MCF 10A (cell line): ENCODE measurements at regions not wholly inside any gene's neighbourhood (a gene's known extent, or its start where the extent isn't known, plus 50 kb on each side); places are given as distances from the start of the nearest gene placed in this dataset.
"Not testable (repeated sequence)": the region's sequence is repeated elsewhere in the genome, so short reads cannot be mapped to it uniquely, and the experiment has no call there.

ENCODE experiments used
- BruUV-seq: library from RNA; stranded (reverse); fragments of 400-500 nt; replicated peaks from 2 replicates; lab custom pipeline; 2021; lab: Mats Ljungman, UMichigan
- CTCF ChIA-PET: fragments of 300-600 bp; sonication (Branson Sonifier 250); formaldehyde crosslinking; extraction: SDS; loops from one replicate; lab custom pipeline; 2021; ENCODE audit warnings: antibody characterized with exemption, inconsistent platforms; lab: Yijun Ruan, JAX
- POLR2A ChIA-PET: fragments of 300-600, 350-650 bp; sonication (Branson Sonifier 250); formaldehyde crosslinking; extraction: SDS; loops from one replicate; lab custom pipeline; 2020; ENCODE audit warnings: antibody characterized with exemption, inconsistent platforms; lab: Yijun Ruan, JAX
- DNase-seq: peaks from one replicate; pipeline ENCODE4 v3.0.0-alpha.2; 2018; ENCODE audit not compliant: unreplicated experiment
- H3K27ac Mint-ChIP-seq: one replicate; pipeline ENCODE4 v1.8.0; 2022; ENCODE audit warnings: mild to moderate bottlenecking, low read depth, mixed read lengths; ENCODE audit not compliant: unreplicated experiment
- H3K27me3 Mint-ChIP-seq: one replicate; pipeline ENCODE4 v1.8.0; 2022; ENCODE audit warnings: mixed read lengths; ENCODE audit not compliant: insufficient read depth, unreplicated experiment
- H3K36me3 Mint-ChIP-seq: one replicate; pipeline ENCODE4 v1.8.0; 2022; ENCODE audit warnings: mild to moderate bottlenecking, moderate library complexity, mixed read lengths; ENCODE audit not compliant: insufficient read depth, unreplicated experiment
- H3K4me1 Mint-ChIP-seq: one replicate; pipeline ENCODE4 v1.8.0; 2022; ENCODE audit warnings: mixed read lengths; ENCODE audit not compliant: insufficient read depth, unreplicated experiment
- H3K4me3 Mint-ChIP-seq: one replicate; pipeline ENCODE4 v1.8.0; 2022; ENCODE audit warnings: mild to moderate bottlenecking, moderate library complexity, mixed read lengths; ENCODE audit not compliant: unreplicated experiment
- H3K9me3 Mint-ChIP-seq: one replicate; pipeline ENCODE4 v1.8.0; 2022; ENCODE audit warnings: mixed read lengths; ENCODE audit not compliant: unreplicated experiment
- intact Hi-C: fragments of 100-400 bp; cut with micrococcal nuclease; formaldehyde crosslinking; loops from 2 replicates; pipeline ENCODE4 v1.14.1; 2022
- TF ChIP-seq, protein P1 (sequence below): fragments of 200-600 bp; IDR thresholded peaks from one replicate; pipeline ENCODE4 v1.8.0; 2022; ENCODE audit warnings: antibody characterized with exemption, mild to moderate bottlenecking; ENCODE audit not compliant: unreplicated experiment

DNA sequence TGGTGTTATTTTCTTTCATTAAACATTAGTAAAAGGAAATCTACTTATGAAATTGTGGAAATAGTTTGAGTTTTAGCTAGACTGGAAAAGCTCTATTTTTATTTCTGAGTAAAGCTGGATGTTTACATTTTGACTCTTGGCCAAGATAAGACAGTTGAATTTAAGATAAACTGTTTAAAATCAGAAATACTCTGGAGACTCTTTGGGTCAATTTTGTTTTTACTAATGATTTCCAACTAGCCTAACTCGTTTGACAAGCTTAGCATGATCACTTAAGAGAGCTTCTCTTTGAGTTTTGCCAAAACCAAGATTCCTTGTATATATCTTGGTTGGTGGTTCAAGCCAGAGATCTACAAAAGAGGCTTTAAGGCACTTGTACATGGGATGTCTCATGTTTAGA lies 724.8 kb upstream of the LUZP2 start:
- CTCF ChIA-PET: interaction anchor here (0.6 to 0.7 kb wide), 2 partner anchors 10 to 17 kb away, joined by 3 read pairs; no protein-coding TSS in a partner anchor
- H3K27ac Mint-ChIP-seq: no peak overlapping the region

GRCh38 chr11:23778971-23779370 lies 717.9 kb upstream of the LUZP2 start:
- TF ChIP-seq, protein P1, sequence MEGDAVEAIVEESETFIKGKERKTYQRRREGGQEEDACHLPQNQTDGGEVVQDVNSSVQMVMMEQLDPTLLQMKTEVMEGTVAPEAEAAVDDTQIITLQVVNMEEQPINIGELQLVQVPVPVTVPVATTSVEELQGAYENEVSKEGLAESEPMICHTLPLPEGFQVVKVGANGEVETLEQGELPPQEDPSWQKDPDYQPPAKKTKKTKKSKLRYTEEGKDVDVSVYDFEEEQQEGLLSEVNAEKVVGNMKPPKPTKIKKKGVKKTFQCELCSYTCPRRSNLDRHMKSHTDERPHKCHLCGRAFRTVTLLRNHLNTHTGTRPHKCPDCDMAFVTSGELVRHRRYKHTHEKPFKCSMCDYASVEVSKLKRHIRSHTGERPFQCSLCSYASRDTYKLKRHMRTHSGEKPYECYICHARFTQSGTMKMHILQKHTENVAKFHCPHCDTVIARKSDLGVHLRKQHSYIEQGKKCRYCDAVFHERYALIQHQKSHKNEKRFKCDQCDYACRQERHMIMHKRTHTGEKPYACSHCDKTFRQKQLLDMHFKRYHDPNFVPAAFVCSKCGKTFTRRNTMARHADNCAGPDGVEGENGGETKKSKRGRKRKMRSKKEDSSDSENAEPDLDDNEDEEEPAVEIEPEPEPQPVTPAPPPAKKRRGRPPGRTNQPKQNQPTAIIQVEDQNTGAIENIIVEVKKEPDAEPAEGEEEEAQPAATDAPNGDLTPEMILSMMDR: no peak
- POLR2A ChIA-PET: no interaction called here
- Mint-ChIP-seq H3K9me3 (no peaks in the 10 kb centered on the region), H3K27me3 (peaks cover 33% of the 10 kb centered on the region), H3K27ac (no peak overlapping the region), H3K4me1 (no peaks in the 10 kb centered on the region), H3K4me3 (no peak overlapping the region), H3K36me3 (no peaks in the 10 kb centered on the region)
- no TSS peak for BruUV-seq
- CTCF ChIA-PET: no interaction called here
- no peak for DNase-seq
- intact Hi-C loops: no loop called here

More for the DNA sequence above, 724.8 kb upstream of the LUZP2 start:
- Mint-ChIP-seq H3K4me3 (no peak overlapping the region), H3K4me1 (no peaks in the 10 kb centered on the region), H3K36me3 (no peaks in the 10 kb centered on the region), H3K9me3 (no peaks in the 10 kb centered on the region), H3K27me3 (peaks cover 2% of the 10 kb centered on the region)
- intact Hi-C loops: no loop called here
- BruUV-seq: no TSS peak
- TF ChIP-seq, protein P1: no peak
- POLR2A ChIA-PET: interaction anchor here (0.7 kb wide), 1 partner anchor 13 kb away, joined by 3 read pairs; no protein-coding TSS in a partner anchor
- DNase-seq: no peak

DNA sequence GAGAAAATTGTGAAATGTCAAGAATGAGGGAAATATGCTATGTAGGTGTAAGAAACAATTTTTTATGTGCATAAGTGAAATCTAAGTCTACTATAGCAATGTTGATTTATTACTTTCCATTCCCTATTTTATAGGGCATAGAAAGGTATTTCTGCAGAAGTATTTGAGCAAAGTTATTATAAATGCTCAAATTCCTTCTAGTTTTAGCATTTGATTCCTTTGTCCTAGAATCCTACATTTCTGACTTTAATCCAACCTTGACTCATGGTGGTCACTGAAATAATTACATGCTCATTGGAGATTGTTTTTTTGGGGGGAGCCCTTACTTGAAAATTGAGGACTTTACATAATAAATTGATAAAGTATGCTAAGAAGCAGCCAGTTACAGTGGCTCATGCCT lies 716.6 kb upstream of the LUZP2 start:
- ChIA-PET CTCF (no interaction called here), POLR2A (no interaction called here)
- Mint-ChIP-seq H3K27ac (no peak overlapping the region), H3K36me3 (no peaks in the 10 kb centered on the region), H3K4me1 (no peaks in the 10 kb centered on the region), H3K9me3 (no peaks in the 10 kb centered on the region), H3K27me3 (peaks cover 43% of the 10 kb centered on the region), H3K4me3 (no peak overlapping the region)
- TF ChIP-seq, protein P1: no peak
- no TSS peak for BruUV-seq
- intact Hi-C loops: no loop called here
- no peak for DNase-seq

DNA sequence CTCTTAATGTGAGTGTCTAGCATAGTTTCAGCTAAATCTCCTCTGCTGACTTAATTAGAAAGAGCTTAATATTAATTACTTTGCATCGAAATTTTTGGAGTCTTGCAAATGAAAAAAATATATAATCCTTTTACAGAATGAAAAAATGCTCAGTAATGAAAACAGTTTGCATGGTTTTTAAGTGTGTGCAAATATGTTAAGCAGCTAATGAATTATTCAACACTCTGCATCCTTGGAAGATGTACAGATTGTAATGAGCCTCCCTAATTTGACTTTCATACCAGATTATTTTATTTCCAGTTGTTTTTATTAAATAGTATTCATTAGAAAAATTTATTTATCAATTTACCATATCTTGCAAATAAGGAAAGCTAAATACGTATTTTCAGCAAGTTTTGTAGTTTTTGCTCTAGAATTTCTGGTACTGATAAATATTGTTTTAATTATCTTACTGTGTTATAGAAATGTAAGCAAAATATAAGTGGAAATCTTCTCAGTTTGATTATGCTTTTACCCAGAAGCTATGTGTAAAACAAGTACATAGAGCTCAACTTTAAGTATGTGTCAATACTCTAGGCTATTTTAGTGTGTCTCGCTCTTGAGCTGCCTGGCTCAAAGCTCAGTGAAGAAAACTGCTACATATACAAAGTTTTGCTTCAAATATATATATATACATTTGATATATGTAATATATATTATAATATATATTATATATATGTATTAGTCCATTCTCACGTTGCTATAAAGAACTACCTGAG lies 714.9 kb upstream of the LUZP2 start:
- POLR2A ChIA-PET: no interaction called here
- TF ChIP-seq, protein P1: no peak
- Mint-ChIP-seq H3K9me3 (no peaks in the 10 kb centered on the region), H3K27ac (no peak overlapping the region), H3K4me3 (no peak overlapping the region), H3K36me3 (no peaks in the 10 kb centered on the region), H3K4me1 (no peaks in the 10 kb centered on the region), H3K27me3 (peaks cover 42% of the 10 kb centered on the region)
- intact Hi-C loops: no loop called here
- no TSS peak for BruUV-seq
- CTCF ChIA-PET: interaction anchor here (0.7 kb wide), 1 partner anchor 10 kb away, joined by 3 read pairs; no protein-coding TSS in a partner anchor
- DNase-seq: no peak

- H3K4me3 Mint-ChIP-seq, H3K36me3 Mint-ChIP-seq, intact Hi-C loops, DNase-seq, H3K9me3 Mint-ChIP-seq, POLR2A ChIA-PET, BruUV-seq, H3K27ac Mint-ChIP-seq, CTCF ChIA-PET, H3K4me1 Mint-ChIP-seq: not testable (repeated sequence)
- peaks cover 25% of the 10 kb centered on the region for H3K27me3 Mint-ChIP-seq
Observed at GRCh38 chr11:23786974-23787373, 709.9 kb upstream of the LUZP2 start.
